GM23248 (cell line): ENCODE measurements at regions not wholly inside any gene's neighbourhood (a gene's known extent, or its start where the extent isn't known, plus 50 kb on each side); places are given as distances from the start of the nearest gene placed in this dataset.

Experiments used
- EZH2 ChIP-seq: fragments of 200-600 bp; sonication (generic); IDR thresholded peaks from 2 replicates; pipeline ENCODE4 v1.6.1; 2018; ENCODE audit warnings: antibody characterized with exemption, mild to moderate bottlenecking; ENCODE audit not compliant: insufficient read depth, poor library complexity, severe bottlenecking
- EZH2phosphoT487 ChIP-seq: fragments of 200-600 bp; sonication (generic); IDR thresholded peaks from 2 replicates; pipeline ENCODE4 v1.6.1; 2018; ENCODE audit warnings: antibody characterized with exemption, moderate library complexity, mild to moderate bottlenecking, low read depth; ENCODE audit not compliant: insufficient read depth

- no peak for TF ChIP-seq EZH2
- TF ChIP-seq EZH2phosphoT487 = no peak
These were observed 381.9 kb upstream of the MC4R start for GRCh38 chr18:60754413-60755009.
